ENCODE measurements at regions not wholly inside any gene's neighbourhood (a gene's known extent, or its start where the extent isn't known, plus 50 kb on each side); places are given as distances from the start of the nearest gene placed in this dataset.

DNA sequence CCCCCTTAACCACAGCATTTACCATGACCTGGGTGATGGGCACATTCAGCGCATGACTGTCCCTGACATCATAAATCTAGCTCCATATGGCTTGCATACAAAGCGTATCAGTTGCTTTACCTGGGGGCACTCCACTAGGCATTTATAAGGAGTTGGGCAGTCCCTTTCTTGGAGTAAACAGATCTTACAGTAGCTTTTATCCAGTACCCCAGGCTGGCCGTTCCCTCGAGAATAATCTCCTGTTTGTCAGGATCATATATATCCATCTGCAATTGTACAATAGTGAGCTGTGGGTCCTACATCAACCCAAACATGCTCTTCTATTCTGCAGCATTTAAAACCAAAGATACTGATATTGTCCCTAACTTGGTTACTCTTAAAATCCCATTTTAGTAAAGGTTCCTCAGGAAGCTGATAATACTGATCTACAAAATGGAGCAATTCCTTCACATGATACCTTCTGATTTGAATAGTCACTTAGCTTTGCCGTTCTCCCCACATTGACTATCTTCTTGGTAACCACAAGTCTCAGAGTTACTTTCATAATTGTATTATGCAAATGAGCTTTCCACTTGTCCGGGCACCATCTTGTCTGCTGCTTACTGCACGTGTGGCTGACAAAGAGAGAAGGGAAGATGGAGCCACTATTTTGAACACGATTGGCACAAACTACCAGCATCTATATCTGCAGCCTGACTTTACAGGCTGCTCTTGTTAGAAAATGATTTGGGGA is 205.0 kb downstream of the CWF19L2 start:
- Mint-ChIP-seq H3K9me3 (peaks cover 14% of the 10 kb centered on the region), H3K36me3 (ENCODE audit: low read depth) (no peaks in the 10 kb centered on the region), H3K27me3 (ENCODE audit: insufficient read depth) (no peaks in the 10 kb centered on the region), H3K4me1 (peaks cover 11% of the 10 kb centered on the region), H3K27ac (no peak overlapping the region), H3K4me3 (no peak overlapping the region)
- WGBS, 2 experiments (ENCODE audit: insufficient coverage in 1 of 2, insufficient read length in 1 of 2): 82 to 83% methylated on average over 6 to 8 of the region's 8 CpGs
- H3K9ac ChIP-seq (ENCODE audit: extremely low read depth, low read length, poor library complexity, severe bottlenecking): no peak overlapping the region
- peaks cover 18% of the 10 kb centered on the region for H3K9me3 ChIP-seq (ENCODE audit: control insufficient read depth, low read length)
- H3K4me3 ChIP-seq (ENCODE audit: low read length): no peak overlapping the region
- H3K4me1 ChIP-seq (ENCODE audit: control insufficient read depth, insufficient read depth, low read length): no peaks in the 10 kb centered on the region
- TF ChIP-seq, protein P1, sequence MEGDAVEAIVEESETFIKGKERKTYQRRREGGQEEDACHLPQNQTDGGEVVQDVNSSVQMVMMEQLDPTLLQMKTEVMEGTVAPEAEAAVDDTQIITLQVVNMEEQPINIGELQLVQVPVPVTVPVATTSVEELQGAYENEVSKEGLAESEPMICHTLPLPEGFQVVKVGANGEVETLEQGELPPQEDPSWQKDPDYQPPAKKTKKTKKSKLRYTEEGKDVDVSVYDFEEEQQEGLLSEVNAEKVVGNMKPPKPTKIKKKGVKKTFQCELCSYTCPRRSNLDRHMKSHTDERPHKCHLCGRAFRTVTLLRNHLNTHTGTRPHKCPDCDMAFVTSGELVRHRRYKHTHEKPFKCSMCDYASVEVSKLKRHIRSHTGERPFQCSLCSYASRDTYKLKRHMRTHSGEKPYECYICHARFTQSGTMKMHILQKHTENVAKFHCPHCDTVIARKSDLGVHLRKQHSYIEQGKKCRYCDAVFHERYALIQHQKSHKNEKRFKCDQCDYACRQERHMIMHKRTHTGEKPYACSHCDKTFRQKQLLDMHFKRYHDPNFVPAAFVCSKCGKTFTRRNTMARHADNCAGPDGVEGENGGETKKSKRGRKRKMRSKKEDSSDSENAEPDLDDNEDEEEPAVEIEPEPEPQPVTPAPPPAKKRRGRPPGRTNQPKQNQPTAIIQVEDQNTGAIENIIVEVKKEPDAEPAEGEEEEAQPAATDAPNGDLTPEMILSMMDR (conservative IDR thresholded peaks at IDR 0.05): no peak
- H3K27ac ChIP-seq (ENCODE audit: low read depth, low read length): no peak overlapping the region
- no peaks in the 10 kb centered on the region for H3K27me3 ChIP-seq (ENCODE audit: control insufficient read depth, insufficient read depth, low read length, poor library complexity, severe bottlenecking)
- no peaks in the 10 kb centered on the region for H3K36me3 ChIP-seq (ENCODE audit: control insufficient read depth, insufficient read depth, low read length)
- DNase-seq: no peak

DNA sequence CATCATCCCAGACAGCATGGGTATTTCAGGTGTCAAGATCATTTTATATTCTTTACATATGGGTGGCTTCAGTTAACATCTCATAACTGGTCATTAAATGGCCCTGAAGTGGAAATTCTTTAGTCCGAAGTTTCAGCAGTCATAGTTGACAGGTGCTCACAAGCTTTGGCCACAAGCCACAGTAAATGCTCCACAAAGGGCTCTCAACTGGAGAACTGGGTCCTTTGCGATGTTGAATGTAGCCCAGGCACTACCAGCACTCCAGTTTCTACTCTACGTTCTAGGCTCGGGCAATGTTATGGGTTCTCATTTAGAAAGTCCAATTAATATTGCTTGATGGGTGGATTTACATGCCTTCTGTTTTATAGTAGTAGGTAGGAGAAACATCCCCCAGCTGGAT is 206.3 kb downstream of the CWF19L2 start:
- DNase-seq: no peak
- Histone ChIP-seq H3K9ac (ENCODE audit: extremely low read depth, low read length, poor library complexity, severe bottlenecking) (no peak overlapping the region), H3K27ac (ENCODE audit: low read depth, low read length) (no peak overlapping the region), H3K4me1 (ENCODE audit: control insufficient read depth, insufficient read depth, low read length) (no peaks in the 10 kb centered on the region), H3K4me3 (ENCODE audit: low read length) (no peak overlapping the region), H3K36me3 (ENCODE audit: control insufficient read depth, insufficient read depth, low read length) (no peaks in the 10 kb centered on the region), H3K9me3 (ENCODE audit: control insufficient read depth, low read length) (peaks cover 18% of the 10 kb centered on the region), H3K27me3 (ENCODE audit: control insufficient read depth, insufficient read depth, low read length, poor library complexity, severe bottlenecking) (no peaks in the 10 kb centered on the region)
- Mint-ChIP-seq H3K4me1 (peaks cover 8% of the 10 kb centered on the region), H3K36me3 (ENCODE audit: low read depth) (no peaks in the 10 kb centered on the region), H3K9me3 (peaks cover 14% of the 10 kb centered on the region), H3K4me3 (no peak overlapping the region), H3K27ac (no peak overlapping the region), H3K27me3 (ENCODE audit: insufficient read depth) (no peaks in the 10 kb centered on the region)
- TF ChIP-seq, protein P1 (conservative IDR thresholded peaks at IDR 0.05): no peak
- 86 to 100% methylated on average over 4 of the region's 4 CpGs for WGBS, 2 experiments (ENCODE audit: insufficient coverage in 1 of 2, insufficient read length in 1 of 2)

GRCh38 chr11:107250017-107250416 is 207.6 kb downstream of the CWF19L2 start:
- Mint-ChIP-seq H3K9me3 (peaks cover 11% of the 10 kb centered on the region), H3K4me1 (peaks cover 15% of the 10 kb centered on the region), H3K4me3 (no peak overlapping the region), H3K36me3 (ENCODE audit: low read depth) (no peaks in the 10 kb centered on the region), H3K27me3 (ENCODE audit: insufficient read depth) (no peaks in the 10 kb centered on the region), H3K27ac (no peak overlapping the region)
- H3K9ac ChIP-seq (ENCODE audit: extremely low read depth, low read length, poor library complexity, severe bottlenecking): no peak overlapping the region
- 86 to 88% methylated on average over 1 to 3 of the region's 3 CpGs for WGBS, 2 experiments (ENCODE audit: insufficient coverage in 1 of 2, insufficient read length in 1 of 2)
- H3K36me3 ChIP-seq (ENCODE audit: control insufficient read depth, insufficient read depth, low read length): no peaks in the 10 kb centered on the region
- H3K27ac ChIP-seq (ENCODE audit: low read depth, low read length): no peak overlapping the region
- no peaks in the 10 kb centered on the region for H3K27me3 ChIP-seq (ENCODE audit: control insufficient read depth, insufficient read depth, low read length, poor library complexity, severe bottlenecking)
- TF ChIP-seq, protein P1 (conservative IDR thresholded peaks at IDR 0.05): no peak
- no peak for DNase-seq
- peaks cover 14% of the 10 kb centered on the region for H3K9me3 ChIP-seq (ENCODE audit: control insufficient read depth, low read length)
- peaks cover 7% of the 10 kb centered on the region for H3K4me1 ChIP-seq (ENCODE audit: control insufficient read depth, insufficient read depth, low read length)
- no peak overlapping the region for H3K4me3 ChIP-seq (ENCODE audit: low read length)

Data from endodermal cell (in vitro differentiated cells).